H1 (cell line): ENCODE measurements at regions not wholly inside any gene's neighbourhood (a gene's known extent, or its start where the extent isn't known, plus 50 kb on each side); places are given as distances from the start of the nearest gene placed in this dataset.

Source experiments
- CTCF ChIA-PET: fragments of 300-600 bp; sonication (Branson Sonifier 250); formaldehyde crosslinking; loops from one replicate; lab custom pipeline; 2021; ENCODE audit not compliant: partially characterized antibody; lab: Charles Lee
- POLR2A ChIA-PET: fragments of 300-600 bp; sonication (Branson Sonifier 250); formaldehyde crosslinking; loops from one replicate; lab custom pipeline; 2021; ENCODE audit warnings: inconsistent platforms; ENCODE audit not compliant: partially characterized antibody; lab: Charles Lee
- DNase-seq, 2 experiments: peaks; one replicate each; pipeline versions ENCODE4 v3.0.0 to v3.0.0-alpha.2; 2010 to 2022; ENCODE audit warnings: low spot score in 2 of 2, low read depth in 1 of 2, mixed read lengths in 1 of 2
- FAIRE-seq: peaks from 2 replicates; lab custom pipeline; 2011; peaks lifted over from hg19 to GRCh38; lab: Jason Lieb, UNC
- H2AFZ ChIP-seq: 2 replicates; pipeline ENCODE4 v1.8.1; 2012; ENCODE audit warnings: low read length, inconsistent platforms
- H2AK5ac ChIP-seq: 2 replicates; pipeline ENCODE4 v1.6.1; 2013; ENCODE audit warnings: low read depth, low read length
- H2BK120ac ChIP-seq: replicated peaks from 2 replicates; pipeline ENCODE3; 2013; ENCODE audit warnings: low read depth, low read length, inconsistent platforms
- H2BK12ac ChIP-seq: 2 replicates; pipeline ENCODE4 v1.6.1; 2013; ENCODE audit warnings: low read depth, low read length
- H2BK15ac ChIP-seq: 2 replicates; pipeline ENCODE4 v1.6.1; 2013; ENCODE audit warnings: low read length
- H2BK20ac ChIP-seq: 2 replicates; pipeline ENCODE4 v1.6.1; 2013; ENCODE audit warnings: low read length
- H2BK5ac ChIP-seq: 2 replicates; pipeline ENCODE4 v1.6.1; 2013; ENCODE audit warnings: low read depth, low read length
- H3K14ac ChIP-seq: 2 replicates; pipeline ENCODE4 v1.6.1; 2013; ENCODE audit warnings: inconsistent platforms; ENCODE audit not compliant: insufficient read length
- H3K18ac ChIP-seq: 2 replicates; pipeline ENCODE4 v1.6.1; 2013; ENCODE audit warnings: low read length; ENCODE audit errors: extremely low read depth
- H3K23ac ChIP-seq: 2 replicates; pipeline ENCODE4 v1.6.1; 2013; ENCODE audit warnings: inconsistent platforms; ENCODE audit not compliant: insufficient read length
- H3K23me2 ChIP-seq: 2 replicates; pipeline ENCODE4 v1.6.1; 2013; ENCODE audit warnings: low read depth, low read length
- H3K27ac ChIP-seq: 2 replicates; pipeline ENCODE4 v1.6.1; 2011; ENCODE audit warnings: low read depth, low read length, inconsistent platforms
- H3K27me3 ChIP-seq, 4 experiments: replicated peaks in 1 of 4; 1 replicate in 1 of 4; 2 replicates in 3 of 4; pipeline versions ENCODE4 v1.6.1 to v1.8.1; 2011 to 2013; ENCODE audit warnings: low read length in 3 of 4, mild to moderate bottlenecking in 3 of 4, inconsistent platforms in 2 of 4, mixed read lengths in 2 of 4, moderate library complexity in 1 of 4; ENCODE audit not compliant: control insufficient read depth in 3 of 4, insufficient read depth in 3 of 4; ENCODE audit errors: extremely low read depth in 1 of 4
- H3K36me3 ChIP-seq, 4 experiments: 2 replicates each; pipeline versions ENCODE4 v1.6.1 to v1.8.1; 2011 to 2013; ENCODE audit warnings: mild to moderate bottlenecking in 4 of 4, low read length in 3 of 4, moderate library complexity in 2 of 4, control low read depth in 1 of 4, inconsistent platforms in 1 of 4; ENCODE audit not compliant: insufficient read depth in 4 of 4, control insufficient read depth in 2 of 4
- H3K4ac ChIP-seq: replicated peaks from 2 replicates; pipeline ENCODE3; 2013; ENCODE audit warnings: low read length, low read depth, mixed read lengths, inconsistent platforms; ENCODE audit not compliant: insufficient read length
- H3K4me1 ChIP-seq, 4 experiments: replicated peaks in 1 of 4; 1 replicate in 1 of 4; 2 replicates in 3 of 4; pipeline versions ENCODE4 v1.6.1 to v1.8.1; 2011 to 2013; ENCODE audit warnings: low read length in 3 of 4, inconsistent platforms in 2 of 4, mixed read lengths in 1 of 4; ENCODE audit not compliant: insufficient read depth in 4 of 4, control insufficient read depth in 3 of 4
- H3K4me2 ChIP-seq, 2 experiments: 2 replicates each; pipeline versions ENCODE4 v1.6.1 to v1.8.1; 2011 to 2013; ENCODE audit warnings: low read depth in 2 of 2, low read length in 2 of 2, control low read depth in 1 of 2, inconsistent platforms in 1 of 2, mild to moderate bottlenecking in 1 of 2; ENCODE audit not compliant: insufficient read depth in 1 of 2
- H3K4me3 ChIP-seq, 4 experiments: fragments of 200-600, 300-600 bp in 1 of 4; sonication (generic), shearing (Covaris generic), sonication (Bioruptor Twin) in 1 of 4; 2 replicates each; pipeline versions ENCODE4 v1.5.1 to v1.8.1; 2011 to 2016; ENCODE audit warnings: low read length in 4 of 4, low read depth in 3 of 4, control low read depth in 2 of 4, inconsistent platforms in 2 of 4, mild to moderate bottlenecking in 2 of 4, mixed read lengths in 1 of 4, moderate library complexity in 1 of 4; ENCODE audit not compliant: insufficient read depth in 2 of 4; ENCODE audit errors: extremely low read depth in 1 of 4
- H3K56ac ChIP-seq: replicated peaks from 2 replicates; pipeline ENCODE3; 2013; ENCODE audit warnings: low read depth, mild to moderate bottlenecking, mixed read lengths, low read length, inconsistent platforms; ENCODE audit not compliant: insufficient read length
- H3K79me1 ChIP-seq: 2 replicates; pipeline ENCODE4 v1.6.1; 2013; ENCODE audit warnings: low read depth, low read length, control low read depth
- H3K79me2 ChIP-seq, 2 experiments: 2 replicates each; pipeline versions ENCODE4 v1.6.1 to v1.8.1; 2012 to 2013; ENCODE audit warnings: low read length in 2 of 2, mild to moderate bottlenecking in 2 of 2, inconsistent platforms in 1 of 2; ENCODE audit not compliant: insufficient read depth in 2 of 2, control insufficient read depth in 1 of 2
- H3K9ac ChIP-seq, 4 experiments: replicated peaks in 1 of 4; 1 replicate in 1 of 4; 2 replicates in 3 of 4; pipeline versions ENCODE4 v1.6.1 to v1.8.1; 2011 to 2013; ENCODE audit warnings: low read depth in 3 of 4, low read length in 3 of 4, control low read depth in 2 of 4, mild to moderate bottlenecking in 2 of 4, moderate library complexity in 2 of 4, inconsistent platforms in 1 of 4; ENCODE audit errors: extremely low read depth in 1 of 4
- H3K9me3 ChIP-seq, 2 experiments: 2 replicates each; pipeline versions ENCODE4 v1.6.1 to v1.8.1; 2012 to 2013; ENCODE audit warnings: mild to moderate bottlenecking in 2 of 2, moderate library complexity in 2 of 2, control low read depth in 1 of 2, inconsistent platforms in 1 of 2, low read depth in 1 of 2, low read length in 1 of 2, mixed read lengths in 1 of 2; ENCODE audit not compliant: insufficient read depth in 2 of 2
- H4K20me1 ChIP-seq, 2 experiments: replicated peaks in 1 of 2; 2 replicates each; pipeline versions ENCODE3 to v1.8.1; 2011 to 2013; ENCODE audit warnings: inconsistent platforms in 2 of 2, low read length in 2 of 2, mild to moderate bottlenecking in 1 of 2; ENCODE audit not compliant: insufficient read depth in 2 of 2, control insufficient read depth in 1 of 2
- H4K5ac ChIP-seq: 2 replicates; pipeline ENCODE4 v1.6.1; 2013; ENCODE audit warnings: low read length, low read depth, mixed read lengths, inconsistent platforms; ENCODE audit not compliant: insufficient read length
- H4K8ac ChIP-seq: 2 replicates; pipeline ENCODE4 v1.8.0; 2013; ENCODE audit warnings: mild to moderate bottlenecking, moderate library complexity, low read length, inconsistent platforms; ENCODE audit not compliant: insufficient read depth; ENCODE audit errors: extremely low read depth
- H4K91ac ChIP-seq: replicated peaks from 2 replicates; pipeline ENCODE3; 2013; ENCODE audit warnings: low read length, mixed read lengths, inconsistent platforms; ENCODE audit not compliant: insufficient read length
- ASH2L ChIP-seq: fragments of 200-600, 300-600 bp; sonication (generic); IDR thresholded peaks from one replicate; pipeline ENCODE4 v1.7.1; 2017; ENCODE audit warnings: low read length
- CTCF ChIP-seq, 3 experiments: IDR thresholded peaks; 1 replicate in 2 of 3; 2 replicates in 1 of 3; pipeline versions ENCODE4 v1.5.1 to v1.6.1; 2011; ENCODE audit warnings: low read length in 3 of 3, mild to moderate bottlenecking in 3 of 3, inconsistent platforms in 2 of 3, low read depth in 1 of 3, moderate library complexity in 1 of 3; ENCODE audit not compliant: insufficient read depth in 1 of 3; ENCODE audit errors: control extremely low read depth in 1 of 3
- GTF2F1 ChIP-seq: IDR thresholded peaks from 2 replicates; pipeline ENCODE4 v1.6.1; 2012; ENCODE audit warnings: low read depth, low read length, improper control_type of control experiment, borderline replicate concordance
- MAX ChIP-seq: IDR thresholded peaks from 2 replicates; pipeline ENCODE4 v1.6.1; 2012; ENCODE audit warnings: inconsistent platforms
- SIX5 ChIP-seq: IDR thresholded peaks from 2 replicates; pipeline ENCODE4 v1.6.1; 2011; ENCODE audit warnings: mild to moderate bottlenecking, low read depth, low read length
- TAF7 ChIP-seq: optimal IDR thresholded peaks from 2 replicates; pipeline ENCODE3; 2011; ENCODE audit warnings: low read depth, mild to moderate bottlenecking, inconsistent platforms, low read length, moderate library complexity, borderline replicate concordance
- TEAD4 ChIP-seq: IDR thresholded peaks from 2 replicates; pipeline ENCODE4 v1.6.1; 2012; ENCODE audit warnings: low read depth, low read length, inconsistent platforms, mixed read lengths
- YY1 ChIP-seq: IDR thresholded peaks from 2 replicates; pipeline ENCODE4 v1.6.1; 2011; ENCODE audit warnings: low read depth, mild to moderate bottlenecking, low read length
- WGBS, 2 experiments: shearing (Covaris generic) in 1 of 2; methylation state at CpG; one replicate each; pipeline versions ENCODE4 v1.1.6 to v1.1.7; 2013 to 2015; ENCODE audit warnings: low lambda C conversion rate in 2 of 2, mixed read lengths in 2 of 2, inconsistent platforms in 1 of 2, low coverage in 1 of 2, missing lambda C conversion rate in 1 of 2; ENCODE audit not compliant: insufficient replicate concordance in 2 of 2, insufficient coverage in 1 of 2, insufficient read length in 1 of 2; ENCODE audit errors: extremely low coverage in 1 of 2, missing lambda C conversion rate in 1 of 2; 5-methylcytosine and 5-hydroxymethylcytosine counted together

GRCh38 chr2:220182790-220183189 lies 555.4 kb downstream of the SLC4A3 start:
- Histone ChIP-seq H4K91ac (no peak overlapping the region), H3K56ac (no peak overlapping the region), H3K23ac (no peak overlapping the region), H3K23me2 (no peaks in the 10 kb centered on the region; the same call in 1 of the 2 replicates), H2BK20ac (no peak overlapping the region), H2BK120ac (no peak overlapping the region), H3K27me3 (no peaks in the 10 kb centered on the region)
- WGBS, 2 experiments: 81% methylated on average over 3 of the region's 3 CpGs; no CpG with 5 or more reads in 1 of the 2 experiments
- TF ChIP-seq TEAD4: peak; percentile 63; the same call in 1 of the 2 replicates
- TF ChIP-seq TAF7: no peak
- TF ChIP-seq ASH2L: no peak
- no peak for TF ChIP-seq SIX5
- TF ChIP-seq CTCF (IDR thresholded peaks at IDR 0.05; ENCODE audit: control extremely low read depth in 1 of 3, insufficient read depth in 1 of 3, low read depth in 1 of 3, low read length in 3 of 3): no peak
- TF ChIP-seq GTF2F1: no peak
- TF ChIP-seq YY1: no peak
- peak; percentile 67 for TF ChIP-seq MAX
- TF ChIP-seq, all 59 proteins: peak for 2
- ChIA-PET CTCF (interaction anchor here (0.6 kb wide), 2 partner anchors 144 to 214 kb away, joined by 3 read pairs; no protein-coding TSS in a partner anchor), POLR2A (no interaction called here)
- Histone ChIP-seq H3K9me3 (no peaks in the 10 kb centered on the region), H3K4me2 (no peak overlapping the region; a peak in 2 of 4 replicates), H2BK12ac (no peak overlapping the region), H3K79me2 (no peaks in the 10 kb centered on the region), H3K14ac (no peak overlapping the region), H2AFZ (peak overlapping the region; percentile 79; the same call in 1 of the 2 replicates), H3K18ac (no peak overlapping the region), H2BK5ac (no peak overlapping the region), H2BK15ac (no peak overlapping the region), H4K20me1 (no peaks in the 10 kb centered on the region), H3K4me3 (no peak overlapping the region), H3K9ac (no peak overlapping the region), H4K5ac (no peak overlapping the region), H2AK5ac (no peak overlapping the region), H4K8ac (no peak overlapping the region), H3K27ac (no peak overlapping the region), H3K4me1 (peaks cover 0 to 3% (median 0%) of the 10 kb centered on the region in 4 experiments; a peak in 1 of 7 replicates), H3K79me1 (no peaks in the 10 kb centered on the region), H3K4ac (no peak overlapping the region), H3K36me3 (no peaks in the 10 kb centered on the region)
- FAIRE-seq (peak; percentile 50), DNase-seq (no peak)
